WERI-Rb-1 (cell line): ENCODE measurements at regions not wholly inside any gene's neighbourhood (a gene's known extent, or its start where the extent isn't known, plus 50 kb on each side); places are given as distances from the start of the nearest gene placed in this dataset.

ENCODE experiments used
- DNase-seq: peaks from one replicate; pipeline ENCODE4 v3.0.0-alpha.2; 2020
- H3K27ac ChIP-seq: fragments of 250-450 bp; sonication (Bioruptor Pico); 2 replicates; pipeline ENCODE4 v1.5.1; 2020; ENCODE audit warnings: mild to moderate bottlenecking, moderate library complexity
- H3K27me3 ChIP-seq: fragments of 250-450 bp; sonication (Bioruptor Pico); 2 replicates; pipeline ENCODE4 v1.5.1; 2021; ENCODE audit warnings: mild to moderate bottlenecking, low read depth, moderate library complexity; ENCODE audit not compliant: insufficient read depth, severe bottlenecking
- H3K36me3 ChIP-seq: fragments of 250-450 bp; sonication (Bioruptor Pico); 2 replicates; pipeline ENCODE4 v1.5.1; 2020; ENCODE audit warnings: mild to moderate bottlenecking, moderate library complexity
- H3K4me3 ChIP-seq: 2 replicates; pipeline ENCODE4 v1.5.1; 2011; ENCODE audit warnings: low read depth, mild to moderate bottlenecking, control low read depth, low read length
- H3K9me3 ChIP-seq: fragments of 250-450 bp; sonication (Bioruptor Pico); 2 replicates; pipeline ENCODE4 v1.5.1; 2021; ENCODE audit warnings: mild to moderate bottlenecking, moderate library complexity; ENCODE audit not compliant: severe bottlenecking
- TF ChIP-seq, protein P1 (sequence below): IDR thresholded peaks from 2 replicates; pipeline ENCODE4 v1.5.1; 2011; ENCODE audit warnings: low read depth, mild to moderate bottlenecking, control low read depth, inconsistent platforms, low read length

DNA sequence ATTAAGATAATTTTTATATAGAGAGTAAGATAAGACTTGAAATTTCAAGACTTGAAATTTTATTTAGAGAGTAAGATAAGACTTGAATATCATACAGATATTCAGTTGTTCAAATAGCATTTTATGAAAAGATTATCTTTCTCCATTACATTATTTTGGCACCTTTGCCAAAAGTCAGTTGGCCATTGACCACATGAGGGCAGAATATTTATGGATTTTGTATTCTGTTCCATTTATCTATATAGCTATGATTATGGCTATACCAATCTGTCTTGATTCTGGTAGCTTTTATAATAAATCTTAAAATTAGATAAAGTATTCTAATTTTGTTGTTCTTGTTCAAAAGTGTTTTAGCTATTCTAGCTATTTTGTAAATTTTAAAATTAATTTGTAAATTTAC, 537.9 kb upstream of the GJE1 start:
- Histone ChIP-seq H3K9me3 (no peaks in the 10 kb centered on the region), H3K27me3 (no peaks in the 10 kb centered on the region), H3K36me3 (no peaks in the 10 kb centered on the region), H3K27ac (no peak overlapping the region), H3K4me3 (no peak overlapping the region)
- TF ChIP-seq, protein P1, sequence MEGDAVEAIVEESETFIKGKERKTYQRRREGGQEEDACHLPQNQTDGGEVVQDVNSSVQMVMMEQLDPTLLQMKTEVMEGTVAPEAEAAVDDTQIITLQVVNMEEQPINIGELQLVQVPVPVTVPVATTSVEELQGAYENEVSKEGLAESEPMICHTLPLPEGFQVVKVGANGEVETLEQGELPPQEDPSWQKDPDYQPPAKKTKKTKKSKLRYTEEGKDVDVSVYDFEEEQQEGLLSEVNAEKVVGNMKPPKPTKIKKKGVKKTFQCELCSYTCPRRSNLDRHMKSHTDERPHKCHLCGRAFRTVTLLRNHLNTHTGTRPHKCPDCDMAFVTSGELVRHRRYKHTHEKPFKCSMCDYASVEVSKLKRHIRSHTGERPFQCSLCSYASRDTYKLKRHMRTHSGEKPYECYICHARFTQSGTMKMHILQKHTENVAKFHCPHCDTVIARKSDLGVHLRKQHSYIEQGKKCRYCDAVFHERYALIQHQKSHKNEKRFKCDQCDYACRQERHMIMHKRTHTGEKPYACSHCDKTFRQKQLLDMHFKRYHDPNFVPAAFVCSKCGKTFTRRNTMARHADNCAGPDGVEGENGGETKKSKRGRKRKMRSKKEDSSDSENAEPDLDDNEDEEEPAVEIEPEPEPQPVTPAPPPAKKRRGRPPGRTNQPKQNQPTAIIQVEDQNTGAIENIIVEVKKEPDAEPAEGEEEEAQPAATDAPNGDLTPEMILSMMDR = no peak
- DNase-seq = no peak

DNA sequence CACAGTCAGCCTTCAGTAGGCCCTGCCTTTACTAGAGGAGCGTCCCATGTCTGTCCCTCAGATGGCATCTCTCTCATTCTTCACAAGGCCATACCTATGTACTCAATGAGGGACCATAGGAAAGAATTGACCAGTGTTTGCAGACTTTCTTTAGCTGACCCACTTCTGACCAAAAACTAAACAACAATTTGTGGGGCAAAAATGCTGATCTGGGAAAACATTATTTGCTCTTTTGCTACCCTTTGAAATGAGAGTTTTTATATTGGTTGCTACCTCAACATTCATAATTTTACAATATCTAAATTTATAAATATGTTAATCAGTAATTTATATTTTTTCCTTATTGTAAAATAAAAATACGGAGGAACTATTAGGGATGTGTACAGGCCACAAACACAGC, 539.4 kb upstream of the GJE1 start:
- Histone ChIP-seq H3K27ac (no peak overlapping the region), H3K36me3 (no peaks in the 10 kb centered on the region), H3K9me3 (no peaks in the 10 kb centered on the region), H3K27me3 (no peaks in the 10 kb centered on the region), H3K4me3 (no peak overlapping the region)
- TF ChIP-seq, protein P1 = no peak
- no peak for DNase-seq

DNA sequence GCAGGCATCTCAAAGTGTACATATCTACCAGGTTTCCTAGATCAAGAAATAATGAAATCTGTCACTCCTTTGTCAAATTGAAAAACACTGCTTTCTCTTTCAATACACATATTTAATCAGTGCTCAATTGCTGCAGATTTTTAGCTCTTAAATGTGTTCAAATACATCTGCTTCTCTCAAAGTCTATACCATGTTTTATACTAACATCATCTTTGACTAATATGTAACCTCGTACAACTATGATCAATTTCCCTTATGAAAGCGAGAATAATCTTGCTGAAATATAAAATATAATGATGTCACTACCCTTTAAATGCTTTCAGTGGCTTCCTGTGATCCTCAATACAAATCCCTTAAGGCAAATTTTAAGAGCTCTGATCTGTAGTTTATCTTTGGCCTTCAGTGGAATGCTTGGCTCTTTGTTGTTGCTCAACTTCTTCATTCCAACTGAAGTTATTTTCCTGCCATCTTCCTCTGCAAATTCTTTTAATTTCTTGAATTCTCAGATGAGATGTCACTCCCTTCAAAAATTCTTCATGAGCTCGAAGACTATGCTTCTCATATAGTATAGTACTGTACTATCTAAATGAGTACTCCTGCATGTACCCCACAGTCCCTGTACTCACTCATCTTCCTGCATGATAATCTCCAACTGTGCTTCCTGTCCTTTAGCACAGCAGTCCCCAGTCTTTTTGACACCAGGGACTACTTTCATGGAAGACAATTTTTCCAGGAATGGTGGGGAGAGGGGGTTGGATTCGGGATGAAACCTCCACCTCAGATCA, 545.1 kb upstream of the GJE1 start:
- no peak for DNase-seq
- Histone ChIP-seq H3K36me3 (no peaks in the 10 kb centered on the region), H3K9me3 (no peaks in the 10 kb centered on the region), H3K4me3 (no peak overlapping the region), H3K27me3 (no peaks in the 10 kb centered on the region), H3K27ac (no peak overlapping the region)
- TF ChIP-seq, protein P1 = no peak

DNA sequence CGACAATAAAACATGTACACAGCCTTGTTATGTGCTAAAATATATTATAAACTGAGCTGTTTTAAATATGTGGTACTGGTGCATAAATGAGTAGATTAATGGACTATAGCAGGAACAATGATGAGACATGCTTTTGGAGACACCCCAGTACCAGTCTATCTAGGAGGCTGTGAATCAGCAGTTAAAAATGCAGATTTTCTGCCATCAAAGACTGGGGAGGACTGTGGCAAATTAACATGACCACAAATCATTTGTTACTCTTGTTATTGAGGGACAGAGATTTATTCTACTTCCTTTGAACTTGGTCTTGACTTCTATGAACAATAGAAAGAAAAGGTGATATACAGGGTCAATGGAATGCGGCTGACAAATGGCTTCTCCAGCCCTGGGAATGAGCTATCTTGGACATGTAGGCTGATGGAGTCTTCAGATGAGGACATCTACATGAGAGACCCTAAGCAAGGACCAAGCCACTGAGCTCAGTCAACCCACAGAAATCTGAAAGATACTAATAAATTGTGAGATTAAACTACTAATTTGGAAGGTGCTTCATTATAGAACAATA, 551.7 kb upstream of the GJE1 start:
- Histone ChIP-seq H3K36me3 (no peaks in the 10 kb centered on the region), H3K27ac (no peak overlapping the region), H3K27me3 (no peaks in the 10 kb centered on the region), H3K4me3 (no peak overlapping the region), H3K9me3 (no peaks in the 10 kb centered on the region)
- DNase-seq = no peak
- TF ChIP-seq, protein P1 = no peak

DNA sequence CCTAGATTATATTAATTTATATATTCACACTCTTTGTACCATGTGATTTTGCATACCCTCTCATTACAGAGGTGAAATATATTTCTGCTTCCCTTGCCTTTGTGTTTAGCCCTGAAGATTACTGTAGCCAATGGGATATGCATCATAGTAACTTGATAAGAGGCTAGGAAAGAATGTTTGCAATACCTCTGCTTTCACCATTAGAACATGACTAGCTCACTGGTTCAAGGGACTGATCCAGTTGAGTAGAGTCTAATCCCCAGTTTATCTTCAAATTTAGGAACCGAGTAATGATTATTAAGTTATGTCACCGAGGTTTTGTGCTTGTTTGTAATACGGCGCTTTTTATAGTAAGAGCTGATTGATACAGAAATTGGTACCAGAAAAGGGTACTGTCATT, 552.6 kb upstream of the GJE1 start:
- Histone ChIP-seq H3K27ac (no peak overlapping the region), H3K27me3 (no peaks in the 10 kb centered on the region), H3K9me3 (no peaks in the 10 kb centered on the region), H3K36me3 (no peaks in the 10 kb centered on the region), H3K4me3 (no peak overlapping the region)
- TF ChIP-seq, protein P1 = no peak
- DNase-seq = no peak

DNA sequence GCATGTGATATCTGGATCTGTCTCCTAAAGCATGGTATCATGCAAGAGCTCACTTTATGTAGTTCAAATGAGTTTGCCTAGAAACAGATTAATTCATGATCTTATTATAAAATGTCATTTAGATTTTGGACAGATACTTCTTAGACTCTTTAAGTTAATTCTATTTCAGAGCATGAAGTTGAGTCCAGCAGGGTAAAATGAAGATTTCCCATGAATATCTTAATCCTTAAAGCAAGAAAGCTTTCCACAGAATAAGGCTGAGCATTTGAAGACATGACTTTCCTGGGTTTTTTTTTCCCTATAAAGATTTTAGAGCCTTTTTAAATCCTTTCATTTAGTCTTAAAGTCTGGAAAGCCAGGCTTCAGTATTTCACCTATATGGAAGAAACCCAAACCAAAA, 556.0 kb upstream of the GJE1 start:
- no peaks in the 10 kb centered on the region for H3K27me3 ChIP-seq
- H3K36me3 ChIP-seq = no peaks in the 10 kb centered on the region
- H3K4me3 ChIP-seq = no peak overlapping the region
- DNase-seq = no peak
- H3K9me3 ChIP-seq = no peaks in the 10 kb centered on the region
- no peak overlapping the region for H3K27ac ChIP-seq
- TF ChIP-seq, protein P1 = no peak
